ENCODE measurements at regions not wholly inside any gene's neighbourhood (a gene's known extent, or its start where the extent isn't known, plus 50 kb on each side); places are given as distances from the start of the nearest gene placed in this dataset.

DNA sequence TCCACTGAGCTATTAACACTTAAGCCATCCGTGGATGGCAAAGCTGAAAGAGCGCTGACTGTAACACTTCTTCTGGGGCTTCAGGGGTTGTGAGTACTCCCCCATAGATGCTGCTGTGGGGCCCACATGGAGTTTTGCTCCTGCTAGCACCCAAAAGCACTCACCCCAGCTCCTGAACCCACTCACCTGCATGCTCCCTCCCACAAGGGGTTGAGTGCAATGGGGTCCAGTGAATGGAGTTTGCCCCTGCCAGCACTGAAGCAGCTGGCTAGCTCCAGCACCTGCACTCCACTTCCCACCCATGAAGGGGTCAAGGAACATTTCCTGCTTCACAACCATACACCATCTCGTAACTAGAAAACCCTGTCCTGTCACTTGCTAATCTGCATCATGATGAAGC lies 78.9 kb downstream of the IL21 start:
- TF ChIP-seq, protein P1, sequence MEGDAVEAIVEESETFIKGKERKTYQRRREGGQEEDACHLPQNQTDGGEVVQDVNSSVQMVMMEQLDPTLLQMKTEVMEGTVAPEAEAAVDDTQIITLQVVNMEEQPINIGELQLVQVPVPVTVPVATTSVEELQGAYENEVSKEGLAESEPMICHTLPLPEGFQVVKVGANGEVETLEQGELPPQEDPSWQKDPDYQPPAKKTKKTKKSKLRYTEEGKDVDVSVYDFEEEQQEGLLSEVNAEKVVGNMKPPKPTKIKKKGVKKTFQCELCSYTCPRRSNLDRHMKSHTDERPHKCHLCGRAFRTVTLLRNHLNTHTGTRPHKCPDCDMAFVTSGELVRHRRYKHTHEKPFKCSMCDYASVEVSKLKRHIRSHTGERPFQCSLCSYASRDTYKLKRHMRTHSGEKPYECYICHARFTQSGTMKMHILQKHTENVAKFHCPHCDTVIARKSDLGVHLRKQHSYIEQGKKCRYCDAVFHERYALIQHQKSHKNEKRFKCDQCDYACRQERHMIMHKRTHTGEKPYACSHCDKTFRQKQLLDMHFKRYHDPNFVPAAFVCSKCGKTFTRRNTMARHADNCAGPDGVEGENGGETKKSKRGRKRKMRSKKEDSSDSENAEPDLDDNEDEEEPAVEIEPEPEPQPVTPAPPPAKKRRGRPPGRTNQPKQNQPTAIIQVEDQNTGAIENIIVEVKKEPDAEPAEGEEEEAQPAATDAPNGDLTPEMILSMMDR (IDR thresholded peaks at IDR 0.05): no peak
- TF ChIP-seq POLR2A (IDR thresholded peaks at IDR 0.05): no peak
